T-helper 1 cell treated with Interleukin-12 subunit alpha and Interleukin-12 subunit beta and Interleukin-4 antibody, amounts not matched to agents 30 μg/mL and 1 μg/mL, for 36 hours (primary cell): ENCODE measurements at regions not wholly inside any gene's neighbourhood (a gene's known extent, or its start where the extent isn't known, plus 50 kb on each side); places are given as distances from the start of the nearest gene placed in this dataset.

Experiments used
- H3K27ac Mint-ChIP-seq: one replicate; pipeline ENCODE4 v1.8.0; 2021; ENCODE audit warnings: mild to moderate bottlenecking, mixed read lengths
- H3K27me3 Mint-ChIP-seq: one replicate; pipeline ENCODE4 v1.8.0; 2021; ENCODE audit warnings: low read depth, mixed read lengths
- H3K36me3 Mint-ChIP-seq: one replicate; pipeline ENCODE4 v1.8.0; 2021; ENCODE audit warnings: low read depth, mixed read lengths
- H3K4me1 Mint-ChIP-seq: one replicate; pipeline ENCODE4 v1.8.0; 2021; ENCODE audit warnings: low read depth, mixed read lengths
- H3K4me3 Mint-ChIP-seq: one replicate; pipeline ENCODE4 v1.8.0; 2021; ENCODE audit warnings: mild to moderate bottlenecking, moderate library complexity, mixed read lengths
- H3K9me3 Mint-ChIP-seq: one replicate; pipeline ENCODE4 v1.8.0; 2021; ENCODE audit warnings: mixed read lengths

- no peaks in the 10 kb centered on the region for H3K9me3 Mint-ChIP-seq
- no peaks in the 10 kb centered on the region for H3K36me3 Mint-ChIP-seq
- H3K27me3 Mint-ChIP-seq: no peaks in the 10 kb centered on the region
- no peaks in the 10 kb centered on the region for H3K4me1 Mint-ChIP-seq
- no peak overlapping the region for H3K27ac Mint-ChIP-seq
- no peak overlapping the region for H3K4me3 Mint-ChIP-seq
Observed at GRCh38 chr4:124499261-124499660, 213.3 kb downstream of the ANKRD50 start.

DNA sequence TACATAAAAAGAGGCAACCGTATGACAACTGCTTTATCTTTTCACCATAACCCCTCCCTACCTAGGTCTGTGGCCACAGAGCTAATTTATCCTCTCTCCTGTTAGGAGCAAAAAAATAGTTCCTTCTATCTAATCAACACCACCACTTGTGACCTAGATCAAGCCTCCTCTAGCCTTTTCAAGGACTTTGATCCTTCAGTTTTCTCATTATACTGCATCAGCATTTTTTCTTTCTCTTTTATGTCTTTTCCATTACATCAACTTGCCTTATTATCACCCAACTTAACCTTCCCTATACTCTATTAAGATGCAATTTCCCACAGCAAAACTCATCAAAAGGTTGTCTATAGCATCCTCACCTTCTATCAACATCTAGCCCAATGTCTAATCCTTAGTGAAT is 211.0 kb downstream of the ANKRD50 start:
- Mint-ChIP-seq H3K27me3 (no peaks in the 10 kb centered on the region), H3K4me1 (no peaks in the 10 kb centered on the region), H3K36me3 (no peaks in the 10 kb centered on the region), H3K27ac (no peak overlapping the region), H3K9me3 (no peaks in the 10 kb centered on the region), H3K4me3 (no peak overlapping the region)

GRCh38 chr4:124504431-124504830 is 208.1 kb downstream of the ANKRD50 start:
- Mint-ChIP-seq H3K4me1 (no peaks in the 10 kb centered on the region), H3K9me3 (no peaks in the 10 kb centered on the region), H3K36me3 (no peaks in the 10 kb centered on the region), H3K4me3 (no peak overlapping the region), H3K27ac (no peak overlapping the region), H3K27me3 (no peaks in the 10 kb centered on the region)

DNA sequence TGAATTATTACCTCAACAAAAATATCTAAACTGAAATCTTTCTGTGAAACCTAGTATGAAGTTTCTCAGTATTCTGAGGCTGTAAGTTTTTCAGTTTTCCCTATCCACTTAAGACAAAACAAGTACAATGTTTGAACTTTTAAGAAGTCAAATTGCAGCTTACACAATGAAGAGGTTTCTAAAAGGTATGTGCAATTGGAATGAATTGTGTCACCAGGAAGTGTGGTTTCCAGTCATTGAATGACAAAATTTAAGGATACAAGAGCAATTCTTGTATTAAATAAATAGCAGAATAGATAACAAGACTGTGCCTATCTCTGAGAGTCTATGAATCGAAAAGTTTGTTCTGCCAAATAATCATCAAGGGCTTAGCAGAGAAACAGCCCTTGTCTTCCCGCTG is 207.3 kb downstream of the ANKRD50 start:
- Mint-ChIP-seq H3K4me1 (no peaks in the 10 kb centered on the region), H3K27me3 (no peaks in the 10 kb centered on the region), H3K4me3 (no peak overlapping the region), H3K36me3 (no peaks in the 10 kb centered on the region), H3K9me3 (no peaks in the 10 kb centered on the region), H3K27ac (no peak overlapping the region)

DNA sequence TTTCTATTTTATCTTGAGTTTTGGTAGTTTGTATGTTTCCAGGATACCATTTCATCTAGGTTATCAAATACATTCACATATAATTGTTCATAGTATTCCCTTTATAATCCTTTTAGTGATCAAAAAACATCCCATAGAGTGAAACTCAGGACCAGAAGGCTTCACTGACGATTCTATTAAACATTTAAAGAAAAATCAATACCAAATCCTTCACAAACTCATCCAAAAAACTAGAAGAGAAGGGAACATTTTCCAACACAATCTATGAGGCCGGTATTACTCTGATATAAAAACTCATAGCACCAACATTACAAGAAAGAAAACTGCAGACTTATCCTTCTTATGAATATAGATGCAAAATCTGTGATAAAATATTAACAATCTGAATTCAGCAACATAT is 203.4 kb downstream of the ANKRD50 start:
- Mint-ChIP-seq H3K9me3 (no peaks in the 10 kb centered on the region), H3K4me1 (no peaks in the 10 kb centered on the region), H3K27ac (no peak overlapping the region), H3K27me3 (no peaks in the 10 kb centered on the region), H3K4me3 (no peak overlapping the region), H3K36me3 (no peaks in the 10 kb centered on the region)

GRCh38 chr4:124514588-124514987 is 197.9 kb downstream of the ANKRD50 start:
- no peaks in the 10 kb centered on the region for H3K36me3 Mint-ChIP-seq
- no peaks in the 10 kb centered on the region for H3K27me3 Mint-ChIP-seq
- H3K27ac Mint-ChIP-seq: no peak overlapping the region
- H3K9me3 Mint-ChIP-seq: no peaks in the 10 kb centered on the region
- no peak overlapping the region for H3K4me3 Mint-ChIP-seq
- H3K4me1 Mint-ChIP-seq: no peaks in the 10 kb centered on the region

GRCh38 chr4:124515591-124515990 is 196.9 kb downstream of the ANKRD50 start:
- H3K27ac Mint-ChIP-seq: no peak overlapping the region
- no peaks in the 10 kb centered on the region for H3K27me3 Mint-ChIP-seq
- no peak overlapping the region for H3K4me3 Mint-ChIP-seq
- no peaks in the 10 kb centered on the region for H3K9me3 Mint-ChIP-seq
- no peaks in the 10 kb centered on the region for H3K4me1 Mint-ChIP-seq
- no peaks in the 10 kb centered on the region for H3K36me3 Mint-ChIP-seq

GRCh38 chr4:124519196-124519595 is 193.3 kb downstream of the ANKRD50 start:
- H3K27me3 Mint-ChIP-seq: no peaks in the 10 kb centered on the region
- no peaks in the 10 kb centered on the region for H3K4me1 Mint-ChIP-seq
- no peak overlapping the region for H3K27ac Mint-ChIP-seq
- no peaks in the 10 kb centered on the region for H3K36me3 Mint-ChIP-seq
- H3K9me3 Mint-ChIP-seq: no peaks in the 10 kb centered on the region
- no peak overlapping the region for H3K4me3 Mint-ChIP-seq

GRCh38 chr4:124523816-124524215 is 188.7 kb downstream of the ANKRD50 start:
- H3K27me3 Mint-ChIP-seq: no peaks in the 10 kb centered on the region
- no peaks in the 10 kb centered on the region for H3K4me1 Mint-ChIP-seq
- H3K27ac Mint-ChIP-seq: no peak overlapping the region
- H3K4me3 Mint-ChIP-seq: no peak overlapping the region
- H3K36me3 Mint-ChIP-seq: no peaks in the 10 kb centered on the region
- H3K9me3 Mint-ChIP-seq: no peaks in the 10 kb centered on the region

GRCh38 chr4:124525524-124525923 is 187.0 kb downstream of the ANKRD50 start:
- Mint-ChIP-seq H3K4me3 (no peak overlapping the region), H3K27ac (no peak overlapping the region), H3K9me3 (no peaks in the 10 kb centered on the region), H3K27me3 (no peaks in the 10 kb centered on the region), H3K36me3 (no peaks in the 10 kb centered on the region), H3K4me1 (no peaks in the 10 kb centered on the region)

- H3K27ac Mint-ChIP-seq: no peak overlapping the region
- H3K4me1 Mint-ChIP-seq: no peaks in the 10 kb centered on the region
- H3K36me3 Mint-ChIP-seq: no peaks in the 10 kb centered on the region
- no peaks in the 10 kb centered on the region for H3K27me3 Mint-ChIP-seq
- H3K9me3 Mint-ChIP-seq: no peaks in the 10 kb centered on the region
- H3K4me3 Mint-ChIP-seq: no peak overlapping the region
Observed at GRCh38 chr4:124526331-124526730, 186.2 kb downstream of the ANKRD50 start.

GRCh38 chr4:124526769-124527168 is 185.8 kb downstream of the ANKRD50 start:
- Mint-ChIP-seq H3K4me3 (no peak overlapping the region), H3K27me3 (no peaks in the 10 kb centered on the region), H3K9me3 (no peaks in the 10 kb centered on the region), H3K27ac (no peak overlapping the region), H3K36me3 (no peaks in the 10 kb centered on the region), H3K4me1 (no peaks in the 10 kb centered on the region)

GRCh38 chr4:124527364-124527763 is 185.2 kb downstream of the ANKRD50 start:
- Mint-ChIP-seq H3K4me1 (no peaks in the 10 kb centered on the region), H3K9me3 (no peaks in the 10 kb centered on the region), H3K36me3 (no peaks in the 10 kb centered on the region), H3K27me3 (no peaks in the 10 kb centered on the region), H3K27ac (no peak overlapping the region), H3K4me3 (no peak overlapping the region)

DNA sequence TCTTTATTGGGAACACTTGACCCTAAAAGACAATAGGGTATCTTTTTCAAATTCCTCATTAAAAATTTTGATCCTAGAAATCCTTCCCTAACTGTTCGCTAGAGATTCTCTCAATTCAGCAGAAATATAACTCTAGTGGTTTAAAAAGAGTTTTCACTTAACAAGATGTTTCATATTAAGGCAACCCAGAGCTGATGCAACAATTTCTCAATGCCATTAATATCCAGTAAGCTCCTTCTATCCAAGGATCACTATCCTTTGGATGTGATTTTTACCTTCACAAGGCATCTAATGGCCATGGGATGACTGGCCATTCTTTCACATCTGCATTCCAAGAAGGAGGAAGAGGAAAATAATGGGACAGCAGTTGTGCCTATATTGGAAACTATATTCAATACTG is 183.4 kb downstream of the ANKRD50 start:
- no peaks in the 10 kb centered on the region for H3K4me1 Mint-ChIP-seq
- no peaks in the 10 kb centered on the region for H3K36me3 Mint-ChIP-seq
- no peak overlapping the region for H3K27ac Mint-ChIP-seq
- H3K27me3 Mint-ChIP-seq: no peaks in the 10 kb centered on the region
- no peaks in the 10 kb centered on the region for H3K9me3 Mint-ChIP-seq
- H3K4me3 Mint-ChIP-seq: no peak overlapping the region

GRCh38 chr4:124530464-124531077 is 182.0 kb downstream of the ANKRD50 start:
- Mint-ChIP-seq H3K27me3 (no peaks in the 10 kb centered on the region), H3K9me3 (no peaks in the 10 kb centered on the region), H3K27ac (no peak overlapping the region), H3K36me3 (no peaks in the 10 kb centered on the region), H3K4me3 (no peak overlapping the region), H3K4me1 (no peaks in the 10 kb centered on the region)

GRCh38 chr4:124534131-124534530 is 178.4 kb downstream of the ANKRD50 start:
- Mint-ChIP-seq H3K27ac (no peak overlapping the region), H3K4me3 (no peak overlapping the region), H3K4me1 (no peaks in the 10 kb centered on the region), H3K9me3 (no peaks in the 10 kb centered on the region), H3K27me3 (no peaks in the 10 kb centered on the region), H3K36me3 (no peaks in the 10 kb centered on the region)
